ENCODE measurements at regions not wholly inside any gene's neighbourhood (a gene's known extent, or its start where the extent isn't known, plus 50 kb on each side); places are given as distances from the start of the nearest gene placed in this dataset.
"Not testable (repeated sequence)": the region's sequence is repeated elsewhere in the genome, so short reads cannot be mapped to it uniquely, and the experiment has no call there.

GRCh38 chr9:18296702-18297055, 177.3 kb upstream of the ADAMTSL1 start:
- TF ChIP-seq POLR2A (IDR thresholded peaks at IDR 0.05; ENCODE audit: low read length) (no peak), GATA1 (IDR thresholded peaks at IDR 0.05; ENCODE audit: low read depth, low read length) (no peak)
- DNase-seq, result no peak

GRCh38 chr9:18297056-18297841, 176.7 kb upstream of the ADAMTSL1 start:
- TF ChIP-seq GATA1 (IDR thresholded peaks at IDR 0.05; ENCODE audit: low read depth, low read length) (no peak), POLR2A (IDR thresholded peaks at IDR 0.05; ENCODE audit: low read length) (no peak)
- DNase-seq, result no peak

GRCh38 chr9:18299449-18299848, 174.5 kb upstream of the ADAMTSL1 start:
- TF ChIP-seq GATA1 (IDR thresholded peaks at IDR 0.05; ENCODE audit: low read depth, low read length) (no peak), POLR2A (IDR thresholded peaks at IDR 0.05; ENCODE audit: low read length) (no peak)
- DNase-seq, result no peak

GRCh38 chr9:18305167-18305806, 168.7 kb upstream of the ADAMTSL1 start:
- DNase-seq, result not testable (repeated sequence)

- DNase-seq, result no peak
- TF ChIP-seq GATA1 (IDR thresholded peaks at IDR 0.05; ENCODE audit: low read depth, low read length) (no peak), POLR2A (IDR thresholded peaks at IDR 0.05; ENCODE audit: low read length) (no peak)
Observed at GRCh38 chr9:18314316-18314715, 159.6 kb upstream of the ADAMTSL1 start.

GRCh38 chr9:18317896-18318295, 156.1 kb upstream of the ADAMTSL1 start:
- DNase-seq, result no peak
- no peak for TF ChIP-seq GATA1 (IDR thresholded peaks at IDR 0.05; ENCODE audit: low read depth, low read length)
- no peak for TF ChIP-seq POLR2A (IDR thresholded peaks at IDR 0.05; ENCODE audit: low read length)

- TF ChIP-seq GATA1 (IDR thresholded peaks at IDR 0.05; ENCODE audit: low read depth, low read length), result no peak
- no peak for TF ChIP-seq POLR2A (IDR thresholded peaks at IDR 0.05; ENCODE audit: low read length)
- DNase-seq, result no peak
Observed at GRCh38 chr9:18319918-18320445, 154.0 kb upstream of the ADAMTSL1 start.

GRCh38 chr9:18324928-18325745, 148.8 kb upstream of the ADAMTSL1 start:
- no peak for TF ChIP-seq POLR2A (IDR thresholded peaks at IDR 0.05; ENCODE audit: low read length)

GRCh38 chr9:18325746-18326011, 148.3 kb upstream of the ADAMTSL1 start:
- DNase-seq, result not testable (repeated sequence)

More at GRCh38 chr9:18324928-18325745, 148.8 kb upstream of the ADAMTSL1 start:
- DNase-seq, result no peak

GRCh38 chr9:18327121-18327520, 146.8 kb upstream of the ADAMTSL1 start:
- DNase-seq, result no peak
- no peak for TF ChIP-seq POLR2A (IDR thresholded peaks at IDR 0.05; ENCODE audit: low read length)
- no peak for TF ChIP-seq GATA1 (IDR thresholded peaks at IDR 0.05; ENCODE audit: low read depth, low read length)

GRCh38 chr9:18330401-18331309, 143.3 kb upstream of the ADAMTSL1 start:
- DNase-seq, result no peak
- TF ChIP-seq POLR2A (IDR thresholded peaks at IDR 0.05; ENCODE audit: low read length) (no peak), GATA1 (IDR thresholded peaks at IDR 0.05; ENCODE audit: low read depth, low read length) (no peak)

- DNase-seq, result no peak
- TF ChIP-seq GATA1 (IDR thresholded peaks at IDR 0.05; ENCODE audit: low read depth, low read length) (no peak), POLR2A (IDR thresholded peaks at IDR 0.05; ENCODE audit: low read length) (no peak)
Observed at GRCh38 chr9:18331310-18331684, 142.7 kb upstream of the ADAMTSL1 start.

- DNase-seq, result no peak
- TF ChIP-seq GATA1 (IDR thresholded peaks at IDR 0.05; ENCODE audit: low read depth, low read length) (no peak), POLR2A (IDR thresholded peaks at IDR 0.05; ENCODE audit: low read length) (no peak)
Observed at GRCh38 chr9:18331808-18332209, 142.1 kb upstream of the ADAMTSL1 start.

- TF ChIP-seq POLR2A (IDR thresholded peaks at IDR 0.05; ENCODE audit: low read length) (no peak), GATA1 (IDR thresholded peaks at IDR 0.05; ENCODE audit: low read depth, low read length) (no peak)
- DNase-seq, result no peak
Observed at GRCh38 chr9:18333157-18333556, 140.8 kb upstream of the ADAMTSL1 start.

Measured in erythroblast (primary cell).